ENCODE measurements at regions not wholly inside any gene's neighbourhood (a gene's known extent, or its start where the extent isn't known, plus 50 kb on each side); places are given as distances from the start of the nearest gene placed in this dataset.

GRCh38 chr6:100130630-100131029, 136.6 kb upstream of the MCHR2 start:
- DNase-seq (ENCODE audit: extremely low spot score, unreplicated experiment) = no peak
- Mint-ChIP-seq H3K36me3 (ENCODE audit: unreplicated experiment) (peaks cover 2% of the 10 kb centered on the region), H3K9me3 (ENCODE audit: unreplicated experiment) (peaks cover 21% of the 10 kb centered on the region), H3K4me1 (ENCODE audit: unreplicated experiment) (no peaks in the 10 kb centered on the region), H3K27ac (ENCODE audit: unreplicated experiment) (no peak overlapping the region), H3K27me3 (ENCODE audit: unreplicated experiment) (peaks cover 2% of the 10 kb centered on the region), H3K4me3 (ENCODE audit: unreplicated experiment) (no peak overlapping the region)
- no peak for TF ChIP-seq CTCF (IDR thresholded peaks at IDR 0.05)

- no peaks in the 10 kb centered on the region for H3K27me3 Mint-ChIP-seq (ENCODE audit: unreplicated experiment)
- H3K4me1 Mint-ChIP-seq (ENCODE audit: unreplicated experiment) = peaks cover 13% of the 10 kb centered on the region
- TF ChIP-seq CTCF (IDR thresholded peaks at IDR 0.05) = peak; percentile 33
- no peak overlapping the region for H3K4me3 Mint-ChIP-seq (ENCODE audit: unreplicated experiment)
- no peak for DNase-seq (ENCODE audit: extremely low spot score, unreplicated experiment)
- peaks cover 21% of the 10 kb centered on the region for H3K9me3 Mint-ChIP-seq (ENCODE audit: unreplicated experiment)
- H3K27ac Mint-ChIP-seq (ENCODE audit: unreplicated experiment) = no peak overlapping the region
- peaks cover 2% of the 10 kb centered on the region for H3K36me3 Mint-ChIP-seq (ENCODE audit: unreplicated experiment)
Measured at GRCh38 chr6:100126790-100127484, 132.9 kb upstream of the MCHR2 start.

- H3K27me3 Mint-ChIP-seq (ENCODE audit: unreplicated experiment) = no peaks in the 10 kb centered on the region
- no peaks in the 10 kb centered on the region for H3K9me3 Mint-ChIP-seq (ENCODE audit: unreplicated experiment)
- no peak for DNase-seq (ENCODE audit: extremely low spot score, unreplicated experiment)
- H3K36me3 Mint-ChIP-seq (ENCODE audit: unreplicated experiment) = no peaks in the 10 kb centered on the region
- no peak overlapping the region for H3K4me3 Mint-ChIP-seq (ENCODE audit: unreplicated experiment)
- no peak for TF ChIP-seq CTCF (IDR thresholded peaks at IDR 0.05)
- H3K27ac Mint-ChIP-seq (ENCODE audit: unreplicated experiment) = peak overlapping the region; percentile 39
- peaks cover 48% of the 10 kb centered on the region for H3K4me1 Mint-ChIP-seq (ENCODE audit: unreplicated experiment)
Measured at GRCh38 chr6:100121854-100122609, 128.0 kb upstream of the MCHR2 start.

- peaks cover 56% of the 10 kb centered on the region for H3K4me1 Mint-ChIP-seq (ENCODE audit: unreplicated experiment)
- no peaks in the 10 kb centered on the region for H3K9me3 Mint-ChIP-seq (ENCODE audit: unreplicated experiment)
- DNase-seq (ENCODE audit: extremely low spot score, unreplicated experiment) = no peak
- TF ChIP-seq CTCF (IDR thresholded peaks at IDR 0.05) = no peak
- H3K27ac Mint-ChIP-seq (ENCODE audit: unreplicated experiment) = peak overlapping the region; percentile 56
- peaks cover 6% of the 10 kb centered on the region for H3K27me3 Mint-ChIP-seq (ENCODE audit: unreplicated experiment)
- no peak overlapping the region for H3K4me3 Mint-ChIP-seq (ENCODE audit: unreplicated experiment)
- no peaks in the 10 kb centered on the region for H3K36me3 Mint-ChIP-seq (ENCODE audit: unreplicated experiment)
Measured at GRCh38 chr6:100119261-100119660, 125.2 kb upstream of the MCHR2 start.

DNA sequence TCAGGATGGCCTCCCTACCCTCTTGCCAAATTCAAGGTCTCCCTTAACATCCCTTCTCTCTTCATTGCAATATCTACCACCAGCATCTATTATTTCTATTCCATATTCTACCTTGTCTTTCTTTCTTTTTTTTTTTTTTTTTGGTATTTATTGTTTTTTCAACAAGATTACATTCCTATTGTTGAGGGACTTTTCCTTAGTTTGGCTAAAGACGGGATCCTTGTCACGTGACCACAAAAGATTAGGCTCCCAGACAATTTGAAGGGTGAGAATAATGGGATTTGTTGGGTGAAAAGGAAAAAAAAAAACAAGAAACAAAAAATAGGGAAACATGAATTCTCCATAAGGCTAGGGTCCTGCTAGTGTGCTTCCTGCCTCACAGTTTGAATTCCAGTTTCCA, 124.3 kb upstream of the MCHR2 start:
- DNase-seq (ENCODE audit: extremely low spot score, unreplicated experiment) = no peak
- H3K27ac Mint-ChIP-seq (ENCODE audit: unreplicated experiment) = no peak overlapping the region
- H3K4me3 Mint-ChIP-seq (ENCODE audit: unreplicated experiment) = no peak overlapping the region
- TF ChIP-seq CTCF (IDR thresholded peaks at IDR 0.05) = no peak
- H3K4me1 Mint-ChIP-seq (ENCODE audit: unreplicated experiment) = peaks cover 52% of the 10 kb centered on the region
- H3K36me3 Mint-ChIP-seq (ENCODE audit: unreplicated experiment) = no peaks in the 10 kb centered on the region
- H3K27me3 Mint-ChIP-seq (ENCODE audit: unreplicated experiment) = peaks cover 6% of the 10 kb centered on the region
- no peaks in the 10 kb centered on the region for H3K9me3 Mint-ChIP-seq (ENCODE audit: unreplicated experiment)

All from osteocyte (in vitro differentiated cells).